SK-N-SH treated with all-trans-retinoic acid at 6 μM for 48 hours (cell line): ENCODE measurements at regions not wholly inside any gene's neighbourhood (a gene's known extent, or its start where the extent isn't known, plus 50 kb on each side); places are given as distances from the start of the nearest gene placed in this dataset.

Experiments
- CREB5 ChIP-seq: fragments of 250-450 bp; sonication (Bioruptor Pico); IDR thresholded peaks from 2 replicates; pipeline ENCODE4 v1.5.1; 2020; ENCODE audit warnings: low read depth, mild to moderate bottlenecking, moderate library complexity
- CSRNP3 ChIP-seq: fragments of 250-450 bp; sonication (Bioruptor Pico); IDR thresholded peaks from 2 replicates; pipeline ENCODE4 v1.5.1; 2021; ENCODE audit warnings: mild to moderate bottlenecking, moderate library complexity
- ESRRG ChIP-seq: fragments of 250-450 bp; sonication (Bioruptor Pico); IDR thresholded peaks from 2 replicates; pipeline ENCODE4 v1.6.1; 2021; ENCODE audit warnings: mild to moderate bottlenecking
- GLIS3 ChIP-seq: fragments of 250-450 bp; sonication (Bioruptor Pico); IDR thresholded peaks from 2 replicates; pipeline ENCODE4 v1.5.0; 2020; ENCODE audit warnings: mild to moderate bottlenecking, moderate library complexity
- ISL1 ChIP-seq: fragments of 250-450 bp; sonication (Bioruptor Pico); IDR thresholded peaks from 2 replicates; pipeline ENCODE4 v2.1.2; 2022; ENCODE audit warnings: mild to moderate bottlenecking, moderate library complexity
- RARB ChIP-seq: fragments of 250-450 bp; sonication (Bioruptor Pico); IDR thresholded peaks from 2 replicates; pipeline ENCODE4 v1.8.0; 2021; ENCODE audit warnings: mild to moderate bottlenecking, moderate library complexity
- TOX ChIP-seq: fragments of 250-450 bp; sonication (Bioruptor Pico); IDR thresholded peaks from 2 replicates; pipeline ENCODE4 v1.8.0; 2021; ENCODE audit warnings: mild to moderate bottlenecking, moderate library complexity, borderline replicate concordance
- ZNF8 ChIP-seq: fragments of 450-650 bp; formaldehyde crosslinking; IDR thresholded peaks from 2 replicates; pipeline ENCODE4 v1.5.0; 2020; ENCODE audit warnings: mild to moderate bottlenecking, moderate library complexity

DNA sequence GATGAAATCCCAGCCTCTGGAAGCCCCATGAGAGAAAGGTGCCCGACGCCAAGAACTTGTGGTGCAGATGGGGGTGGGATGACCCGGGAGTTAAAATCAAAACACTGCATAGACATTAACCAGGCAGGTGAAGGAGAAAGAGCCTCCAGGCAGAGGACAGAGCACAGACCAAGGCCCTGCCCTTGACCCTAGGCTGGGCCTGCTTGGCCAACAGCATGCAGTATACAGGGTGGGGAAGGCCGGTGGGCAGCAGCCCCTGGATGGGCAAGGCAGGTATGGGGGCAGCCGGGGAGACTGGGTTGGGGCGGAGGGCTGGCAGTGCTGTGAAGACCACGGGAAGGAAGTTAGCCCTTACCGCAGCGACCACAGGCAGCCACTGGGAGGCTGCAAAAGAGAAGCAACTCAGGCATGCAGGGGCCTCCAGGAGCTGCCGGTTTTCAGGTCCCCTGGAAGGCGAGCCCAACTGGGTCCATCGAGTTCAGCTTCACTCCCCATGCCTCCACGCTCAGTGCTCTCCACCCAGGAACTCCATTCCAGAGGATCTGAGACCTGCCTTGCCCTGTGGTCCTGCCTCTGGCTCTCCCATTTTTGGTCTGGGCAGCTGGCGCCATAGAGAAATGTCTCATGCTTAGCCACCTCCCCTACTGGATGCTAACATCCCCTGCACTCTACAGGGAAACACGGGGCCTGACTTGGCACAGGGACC, 81.2 kb downstream of the C16orf95 start:
- TF ChIP-seq ISL1 (CRISPR knock-in tag) (no peak), GLIS3 (CRISPR knock-in tag) (no peak), ESRRG (CRISPR knock-in tag) (no peak), CREB5 (no peak), ZNF8 (CRISPR knock-in tag) (no peak), RARB (CRISPR knock-in tag) (no peak), TOX (CRISPR knock-in tag) (no peak), CSRNP3 (CRISPR knock-in tag) (no peak)
